H9 (cell line): ENCODE measurements at regions not wholly inside any gene's neighbourhood (a gene's known extent, or its start where the extent isn't known, plus 50 kb on each side); places are given as distances from the start of the nearest gene placed in this dataset.

Experiments used
- DNase-seq: peaks from one replicate; pipeline ENCODE4 v3.0.0-alpha.2; 2017
- H2AFZ ChIP-seq: one replicate; pipeline ENCODE4 v1.6.1; 2013; ENCODE audit warnings: mild to moderate bottlenecking, low read length, control low read depth, moderate library complexity
- H2AK5ac ChIP-seq: 2 replicates; pipeline ENCODE4 v1.6.1; 2013; ENCODE audit warnings: low read length, control low read depth, mixed read lengths; ENCODE audit not compliant: insufficient read length
- H2BK120ac ChIP-seq: one replicate; pipeline ENCODE4 v1.6.1; 2013; ENCODE audit warnings: low read depth, mild to moderate bottlenecking, low read length, control low read depth, inconsistent platforms; ENCODE audit not compliant: poor library complexity, severe bottlenecking
- H2BK12ac ChIP-seq: 2 replicates; pipeline ENCODE4 v1.6.1; 2013; ENCODE audit warnings: low read length, control low read depth, mixed read lengths, low read depth; ENCODE audit not compliant: insufficient read length
- H2BK15ac ChIP-seq: 2 replicates; pipeline ENCODE4 v1.6.1; 2013; ENCODE audit warnings: low read depth, low read length, control low read depth
- H2BK20ac ChIP-seq: one replicate; pipeline ENCODE4 v1.6.1; 2013; ENCODE audit warnings: low read depth, mild to moderate bottlenecking, low read length, control low read depth, inconsistent platforms; ENCODE audit not compliant: poor library complexity, severe bottlenecking
- H2BK5ac ChIP-seq: 2 replicates; pipeline ENCODE4 v1.6.1; 2013; ENCODE audit warnings: low read length, control low read depth, mixed read lengths; ENCODE audit not compliant: insufficient read length
- H3K14ac ChIP-seq: 2 replicates; pipeline ENCODE4 v1.6.1; 2013; ENCODE audit warnings: low read length, control low read depth; ENCODE audit not compliant: insufficient read depth
- H3K18ac ChIP-seq: 2 replicates; pipeline ENCODE4 v1.6.1; 2013; ENCODE audit warnings: low read depth, mild to moderate bottlenecking, mixed read lengths, low read length, control low read depth; ENCODE audit not compliant: insufficient read length
- H3K23ac ChIP-seq: 2 replicates; pipeline ENCODE4 v1.6.1; 2013; ENCODE audit warnings: low read length, control low read depth, mixed read lengths, low read depth; ENCODE audit not compliant: insufficient read length
- H3K23me2 ChIP-seq: 2 replicates; pipeline ENCODE4 v1.6.1; 2013; ENCODE audit warnings: low read depth, mild to moderate bottlenecking, mixed read lengths, low read length, control low read depth; ENCODE audit not compliant: insufficient read length, poor library complexity, severe bottlenecking
- H3K27ac ChIP-seq: 2 replicates; pipeline ENCODE4 v1.5.1; 2013; ENCODE audit warnings: low read length, control low read depth, mixed read lengths, low read depth; ENCODE audit not compliant: insufficient read length
- H3K27me3 ChIP-seq: 2 replicates; pipeline ENCODE4 v1.6.1; 2013; ENCODE audit warnings: low read length, control low read depth, inconsistent platforms; ENCODE audit not compliant: insufficient read depth
- H3K4ac ChIP-seq: 2 replicates; pipeline ENCODE4 v1.6.1; 2013; ENCODE audit warnings: low read depth, mild to moderate bottlenecking, control low read depth, inconsistent platforms, low read length, moderate library complexity
- H3K4me1 ChIP-seq: 2 replicates; pipeline ENCODE4 v1.6.1; 2013; ENCODE audit warnings: low read length, control low read depth, inconsistent platforms; ENCODE audit not compliant: insufficient read depth
- H3K4me2 ChIP-seq: 2 replicates; pipeline ENCODE4 v1.6.1; 2013; ENCODE audit warnings: low read length, control low read depth, mixed read lengths; ENCODE audit not compliant: insufficient read length, insufficient read depth
- H3K56ac ChIP-seq: 2 replicates; pipeline ENCODE4 v1.6.1; 2013; ENCODE audit warnings: low read depth, mild to moderate bottlenecking, mixed read lengths, low read length, control low read depth; ENCODE audit not compliant: insufficient read length
- H3K79me1 ChIP-seq: 2 replicates; pipeline ENCODE4 v1.6.1; 2013; ENCODE audit warnings: low read depth, mild to moderate bottlenecking, moderate library complexity, low read length, control low read depth, inconsistent platforms; ENCODE audit not compliant: insufficient read depth, poor library complexity, severe bottlenecking
- H3K79me2 ChIP-seq: 2 replicates; pipeline ENCODE4 v1.6.1; 2013; ENCODE audit warnings: low read length, control low read depth, inconsistent platforms; ENCODE audit not compliant: insufficient read depth
- H3K9ac ChIP-seq: 2 replicates; pipeline ENCODE4 v1.6.1; 2013; ENCODE audit warnings: low read length, control low read depth, mixed read lengths; ENCODE audit not compliant: insufficient read length; ENCODE audit errors: extremely low read depth
- H3K9me3 ChIP-seq: one replicate; pipeline ENCODE4 v1.6.1; 2013; ENCODE audit warnings: low read depth, low read length, inconsistent platforms; ENCODE audit not compliant: control insufficient read depth
- H3T11ph ChIP-seq: one replicate; pipeline ENCODE4 v1.6.1; 2013; ENCODE audit warnings: mild to moderate bottlenecking, low read length, control low read depth, inconsistent platforms
- H4K20me1 ChIP-seq: one replicate; pipeline ENCODE4 v1.6.1; 2013; ENCODE audit not compliant: control insufficient read depth, insufficient read length, insufficient read depth
- H4K5ac ChIP-seq: 2 replicates; pipeline ENCODE4 v1.6.1; 2013; ENCODE audit warnings: low read depth, mild to moderate bottlenecking, mixed read lengths, low read length, control low read depth; ENCODE audit not compliant: insufficient read length
- H4K8ac ChIP-seq: replicated peaks from 2 replicates; pipeline ENCODE4 v1.6.1; 2013; ENCODE audit warnings: low read length, control low read depth, mixed read lengths, low read depth; ENCODE audit not compliant: insufficient read length
- H4K91ac ChIP-seq: 2 replicates; pipeline ENCODE4 v1.6.1; 2013; ENCODE audit warnings: low read depth, mild to moderate bottlenecking, moderate library complexity, mixed read lengths, low read length, control low read depth; ENCODE audit not compliant: insufficient read length
- H3K27ac Mint-ChIP-seq, 3 experiments: 2 replicates in 2 of 3; 3 replicates in 1 of 3; pipeline ENCODE4 v1.8.0; 2020 to 2021; ENCODE audit warnings: mixed read lengths in 3 of 3, mild to moderate bottlenecking in 1 of 3, moderate library complexity in 1 of 3
- H3K27me3 Mint-ChIP-seq: 2 replicates; pipeline ENCODE4 v1.8.0; 2021; ENCODE audit warnings: low read depth, mild to moderate bottlenecking, moderate library complexity, mixed read lengths
- H3K36me3 Mint-ChIP-seq, 3 experiments: 2 replicates in 2 of 3; 3 replicates in 1 of 3; pipeline ENCODE4 v1.8.0; 2020 to 2021; ENCODE audit warnings: low read depth in 3 of 3, mixed read lengths in 3 of 3; ENCODE audit not compliant: insufficient read depth in 1 of 3
- H3K4me1 Mint-ChIP-seq, 2 experiments: 2 replicates each; pipeline ENCODE4 v1.8.0; 2020; ENCODE audit warnings: mixed read lengths in 2 of 2
- H3K4me3 Mint-ChIP-seq, 2 experiments: 2 replicates in 1 of 2; 3 replicates in 1 of 2; pipeline ENCODE4 v1.8.0; 2020 to 2021; ENCODE audit warnings: mild to moderate bottlenecking in 2 of 2, mixed read lengths in 2 of 2, moderate library complexity in 1 of 2
- H3K9me3 Mint-ChIP-seq, 2 experiments: 2 replicates in 1 of 2; 3 replicates in 1 of 2; pipeline ENCODE4 v1.8.0; 2020; ENCODE audit warnings: mild to moderate bottlenecking in 2 of 2, mixed read lengths in 2 of 2, moderate library complexity in 1 of 2
- WGBS: extraction: QIAGEN DNeasy Blood & Tissue Kit; methylation state at CpG from one replicate; pipeline ENCODE4 v1.1.7; 2013; ENCODE audit warnings: missing lambda C conversion rate, low lambda C conversion rate, mixed read lengths; ENCODE audit not compliant: insufficient read length; ENCODE audit errors: extremely low coverage; 5-methylcytosine and 5-hydroxymethylcytosine counted together
- TF ChIP-seq, protein P1 (sequence below): fragments of 200-600 bp; sonication (generic); conservative IDR thresholded peaks from 3 replicates; pipeline ENCODE4 v1.8.0; 2021; ENCODE audit warnings: antibody characterized with exemption, mild to moderate bottlenecking

DNA sequence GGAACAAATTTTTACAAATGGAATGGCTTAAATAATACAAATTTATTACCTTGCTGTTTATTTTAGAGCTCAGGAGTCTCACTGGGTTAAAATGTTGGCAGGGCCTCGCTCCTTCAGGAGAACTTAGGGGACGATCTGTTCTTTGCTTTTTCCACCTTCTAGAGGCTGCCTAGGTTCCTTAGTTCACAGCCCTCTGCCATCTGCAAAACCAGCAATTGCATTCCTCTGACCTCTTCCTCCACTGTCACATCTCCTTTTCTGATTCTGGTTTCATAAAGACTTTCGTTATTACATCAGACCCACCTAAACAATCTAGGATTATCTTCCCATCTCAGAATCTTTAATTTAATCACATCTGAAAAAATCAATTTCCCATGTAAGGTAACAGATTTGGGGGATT, 249.6 kb upstream of the SPRY2 start:
- no peak overlapping the region for H2BK15ac ChIP-seq
- no peaks in the 10 kb centered on the region for H3K79me1 ChIP-seq
- no peak overlapping the region for H4K8ac ChIP-seq
- H3K56ac ChIP-seq, result no peak overlapping the region
- Mint-ChIP-seq H3K36me3 (peaks cover 4 to 13% (median 8%) of the 10 kb centered on the region in 3 experiments; a peak in 5 of 7 replicates), H3K9me3 (peaks cover 5 to 8% of the 10 kb centered on the region in 2 experiments; a peak in 3 of 5 replicates), H3K4me1 (peaks cover 3% of the 10 kb centered on the region in 2 experiments; a peak in 3 of 4 replicates), H3K27ac (no peak overlapping the region), H3K4me3 (no peak overlapping the region), H3K27me3 (no peaks in the 10 kb centered on the region)
- no peak overlapping the region for H3K9ac ChIP-seq
- H4K20me1 ChIP-seq, result no peaks in the 10 kb centered on the region
- H3K4me1 ChIP-seq, result no peaks in the 10 kb centered on the region; the same call in 1 of the 2 replicates
- no peak overlapping the region for H3K4me2 ChIP-seq
- DNase-seq, result no peak
- H3K14ac ChIP-seq, result no peak overlapping the region
- no peak overlapping the region for H4K5ac ChIP-seq
- H4K91ac ChIP-seq, result no peak overlapping the region
- H2BK5ac ChIP-seq, result no peak overlapping the region
- no peak overlapping the region for H3K27ac ChIP-seq
- H3K23ac ChIP-seq, result no peak overlapping the region
- H2AFZ ChIP-seq, result no peak overlapping the region
- H3K4ac ChIP-seq, result no peak overlapping the region
- no peak overlapping the region for H2BK20ac ChIP-seq
- no peak overlapping the region for H2AK5ac ChIP-seq
- no peak overlapping the region for H2BK120ac ChIP-seq
- H2BK12ac ChIP-seq, result no peak overlapping the region
- H3K23me2 ChIP-seq, result no peaks in the 10 kb centered on the region
- TF ChIP-seq, protein P1, sequence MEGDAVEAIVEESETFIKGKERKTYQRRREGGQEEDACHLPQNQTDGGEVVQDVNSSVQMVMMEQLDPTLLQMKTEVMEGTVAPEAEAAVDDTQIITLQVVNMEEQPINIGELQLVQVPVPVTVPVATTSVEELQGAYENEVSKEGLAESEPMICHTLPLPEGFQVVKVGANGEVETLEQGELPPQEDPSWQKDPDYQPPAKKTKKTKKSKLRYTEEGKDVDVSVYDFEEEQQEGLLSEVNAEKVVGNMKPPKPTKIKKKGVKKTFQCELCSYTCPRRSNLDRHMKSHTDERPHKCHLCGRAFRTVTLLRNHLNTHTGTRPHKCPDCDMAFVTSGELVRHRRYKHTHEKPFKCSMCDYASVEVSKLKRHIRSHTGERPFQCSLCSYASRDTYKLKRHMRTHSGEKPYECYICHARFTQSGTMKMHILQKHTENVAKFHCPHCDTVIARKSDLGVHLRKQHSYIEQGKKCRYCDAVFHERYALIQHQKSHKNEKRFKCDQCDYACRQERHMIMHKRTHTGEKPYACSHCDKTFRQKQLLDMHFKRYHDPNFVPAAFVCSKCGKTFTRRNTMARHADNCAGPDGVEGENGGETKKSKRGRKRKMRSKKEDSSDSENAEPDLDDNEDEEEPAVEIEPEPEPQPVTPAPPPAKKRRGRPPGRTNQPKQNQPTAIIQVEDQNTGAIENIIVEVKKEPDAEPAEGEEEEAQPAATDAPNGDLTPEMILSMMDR, result no peak
- no peaks in the 10 kb centered on the region for H3K9me3 ChIP-seq
- WGBS, result no CpG with 5 or more reads among the region's 3 CpGs
- no peaks in the 10 kb centered on the region for H3K79me2 ChIP-seq
- no peak overlapping the region for H3T11ph ChIP-seq
- H3K27me3 ChIP-seq, result no peaks in the 10 kb centered on the region
- no peak overlapping the region for H3K18ac ChIP-seq
